ENCODE measurements at regions not wholly inside any gene's neighbourhood (a gene's known extent, or its start where the extent isn't known, plus 50 kb on each side); places are given as distances from the start of the nearest gene placed in this dataset.

- no peak overlapping the region for H3K27ac Mint-ChIP-seq (ENCODE audit: unreplicated experiment)
- peaks cover 4% of the 10 kb centered on the region for H3K9me3 Mint-ChIP-seq (ENCODE audit: unreplicated experiment)
- H3K4me3 Mint-ChIP-seq (ENCODE audit: unreplicated experiment) = no peak overlapping the region
- no peak for TF ChIP-seq CTCF (IDR thresholded peaks at IDR 0.05; ENCODE audit: partially characterized antibody, unreplicated experiment)
- no peaks in the 10 kb centered on the region for H3K4me1 Mint-ChIP-seq (ENCODE audit: low read depth, unreplicated experiment)
- DNase-seq = no peak
- H3K36me3 Mint-ChIP-seq (ENCODE audit: unreplicated experiment) = no peaks in the 10 kb centered on the region
- H3K27me3 Mint-ChIP-seq (ENCODE audit: unreplicated experiment) = no peaks in the 10 kb centered on the region
Observed at GRCh38 chr2:215527736-215528135, 91.9 kb upstream of the FN1 start.

- TF ChIP-seq CTCF (IDR thresholded peaks at IDR 0.05; ENCODE audit: partially characterized antibody, unreplicated experiment) = no peak
- Mint-ChIP-seq H3K4me1 (ENCODE audit: low read depth, unreplicated experiment) (no peaks in the 10 kb centered on the region), H3K27ac (ENCODE audit: unreplicated experiment) (no peak overlapping the region), H3K9me3 (ENCODE audit: unreplicated experiment) (peaks cover 4% of the 10 kb centered on the region), H3K27me3 (ENCODE audit: unreplicated experiment) (no peaks in the 10 kb centered on the region), H3K4me3 (ENCODE audit: unreplicated experiment) (no peak overlapping the region), H3K36me3 (ENCODE audit: unreplicated experiment) (no peaks in the 10 kb centered on the region)
- no peak for DNase-seq
Observed at GRCh38 chr2:215526341-215526740, 90.5 kb upstream of the FN1 start.

- Mint-ChIP-seq H3K9me3 (ENCODE audit: unreplicated experiment) (peaks cover 4% of the 10 kb centered on the region), H3K4me3 (ENCODE audit: unreplicated experiment) (no peak overlapping the region), H3K27me3 (ENCODE audit: unreplicated experiment) (no peaks in the 10 kb centered on the region), H3K27ac (ENCODE audit: unreplicated experiment) (no peak overlapping the region), H3K36me3 (ENCODE audit: unreplicated experiment) (no peaks in the 10 kb centered on the region), H3K4me1 (ENCODE audit: low read depth, unreplicated experiment) (no peaks in the 10 kb centered on the region)
- TF ChIP-seq CTCF (IDR thresholded peaks at IDR 0.05; ENCODE audit: partially characterized antibody, unreplicated experiment) = no peak
- DNase-seq = no peak
Observed at GRCh38 chr2:215522237-215522636, 86.4 kb upstream of the FN1 start.

GRCh38 chr2:215521031-215521430, 85.2 kb upstream of the FN1 start:
- Mint-ChIP-seq H3K4me1 (ENCODE audit: low read depth, unreplicated experiment) (no peaks in the 10 kb centered on the region), H3K27me3 (ENCODE audit: unreplicated experiment) (no peaks in the 10 kb centered on the region), H3K4me3 (ENCODE audit: unreplicated experiment) (no peak overlapping the region), H3K9me3 (ENCODE audit: unreplicated experiment) (peaks cover 1% of the 10 kb centered on the region), H3K36me3 (ENCODE audit: unreplicated experiment) (no peaks in the 10 kb centered on the region), H3K27ac (ENCODE audit: unreplicated experiment) (no peak overlapping the region)
- no peak for DNase-seq
- no peak for TF ChIP-seq CTCF (IDR thresholded peaks at IDR 0.05; ENCODE audit: partially characterized antibody, unreplicated experiment)

- no peak for DNase-seq
- H3K36me3 Mint-ChIP-seq (ENCODE audit: unreplicated experiment) = no peaks in the 10 kb centered on the region
- no peaks in the 10 kb centered on the region for H3K4me1 Mint-ChIP-seq (ENCODE audit: low read depth, unreplicated experiment)
- H3K9me3 Mint-ChIP-seq (ENCODE audit: unreplicated experiment) = no peaks in the 10 kb centered on the region
- TF ChIP-seq CTCF (IDR thresholded peaks at IDR 0.05; ENCODE audit: partially characterized antibody, unreplicated experiment) = no peak
- H3K4me3 Mint-ChIP-seq (ENCODE audit: unreplicated experiment) = no peak overlapping the region
- H3K27me3 Mint-ChIP-seq (ENCODE audit: unreplicated experiment) = peaks cover 2% of the 10 kb centered on the region
- H3K27ac Mint-ChIP-seq (ENCODE audit: unreplicated experiment) = no peak overlapping the region
Observed at GRCh38 chr2:215517391-215517790, 81.5 kb upstream of the FN1 start.
